Esophagus (tissue), 2 donors: ENCODE measurements at regions not wholly inside any gene's neighbourhood (a gene's known extent, or its start where the extent isn't known, plus 50 kb on each side); places are given as distances from the start of the nearest gene placed in this dataset.

Experiments
- H3K27ac ChIP-seq, 2 donors: one replicate each; pipeline ENCODE4 v1.5.1; 2013; ENCODE audit warnings: low read depth in 2 of 2, mild to moderate bottlenecking in 2 of 2, inconsistent platforms in 1 of 2, low read length in 1 of 2, moderate library complexity in 1 of 2
- H3K27me3 ChIP-seq, 2 donors: one replicate each; pipeline ENCODE4 v1.6.1; 2013; ENCODE audit warnings: low read length in 2 of 2, control low read depth in 1 of 2, mild to moderate bottlenecking in 1 of 2; ENCODE audit not compliant: insufficient read depth in 2 of 2, control insufficient read depth in 1 of 2
- H3K36me3 ChIP-seq, 2 donors: one replicate each; pipeline ENCODE4 v1.6.1; 2013; ENCODE audit warnings: low read length in 1 of 2; ENCODE audit not compliant: control insufficient read depth in 2 of 2, insufficient read depth in 2 of 2
- H3K4me1 ChIP-seq, 2 donors: one replicate each; pipeline ENCODE4 v1.6.1; 2013; ENCODE audit warnings: low read length in 1 of 2; ENCODE audit not compliant: control insufficient read depth in 2 of 2, insufficient read depth in 2 of 2
- H3K4me3 ChIP-seq, 2 donors: one replicate each; pipeline ENCODE4 v1.5.1; 2013; ENCODE audit warnings: low read length in 2 of 2, mild to moderate bottlenecking in 2 of 2, low read depth in 1 of 2, moderate library complexity in 1 of 2
- H3K9me3 ChIP-seq, 2 donors: one replicate each; pipeline ENCODE4 v1.6.1; 2013; ENCODE audit warnings: mild to moderate bottlenecking in 2 of 2, low read depth in 1 of 2, low read length in 1 of 2, moderate library complexity in 1 of 2; ENCODE audit not compliant: control insufficient read depth in 2 of 2, insufficient read depth in 1 of 2
- WGBS, 2 donors: extraction: QIAGEN DNeasy Blood & Tissue Kit; methylation state at CpG; one replicate each; pipeline ENCODE4 v1.1.7; 2013; 5-methylcytosine and 5-hydroxymethylcytosine counted together
- donor health status: healthy with polysubstance abuse.
- donor health status: Bipolar disorder and iron deficiency.

GRCh38 chr12:107986183-107986582, 142.9 kb upstream of the WSCD2 start:
- Histone ChIP-seq H3K27ac (no peak overlapping the region), H3K27me3 (no peaks in the 10 kb centered on the region), H3K4me3 (no peak overlapping the region), H3K9me3 (no peaks in the 10 kb centered on the region), H3K36me3 (no peaks in the 10 kb centered on the region), H3K4me1 (no peaks in the 10 kb centered on the region)
- WGBS, 2 donors = 61 to 69% methylated on average over 1 of the region's 1 CpG

GRCh38 chr12:107990325-107990724, 138.8 kb upstream of the WSCD2 start:
- Histone ChIP-seq H3K27ac (no peak overlapping the region), H3K27me3 (no peaks in the 10 kb centered on the region), H3K4me1 (no peaks in the 10 kb centered on the region), H3K9me3 (no peaks in the 10 kb centered on the region), H3K36me3 (no peaks in the 10 kb centered on the region), H3K4me3 (no peak overlapping the region)
- WGBS, 2 donors = 6% methylated on average over 2 of the region's 2 CpGs

- H3K4me1 ChIP-seq = no peaks in the 10 kb centered on the region
- 50 to 60% methylated on average over 2 of the region's 2 CpGs for WGBS, 2 donors
- no peaks in the 10 kb centered on the region for H3K9me3 ChIP-seq
- H3K27ac ChIP-seq = no peak overlapping the region
- H3K4me3 ChIP-seq = no peak overlapping the region
- no peaks in the 10 kb centered on the region for H3K27me3 ChIP-seq
- no peaks in the 10 kb centered on the region for H3K36me3 ChIP-seq
Measured at GRCh38 chr12:107992029-107992428, 137.1 kb upstream of the WSCD2 start.

- Histone ChIP-seq H3K36me3 (no peaks in the 10 kb centered on the region), H3K27me3 (no peaks in the 10 kb centered on the region), H3K4me1 (no peaks in the 10 kb centered on the region), H3K27ac (no peak overlapping the region), H3K4me3 (no peak overlapping the region), H3K9me3 (no peaks in the 10 kb centered on the region)
- 48% methylated on average over 4 of the region's 4 CpGs for WGBS, 2 donors
Measured at GRCh38 chr12:107992870-107993451, 136.1 kb upstream of the WSCD2 start.

GRCh38 chr12:107998863-107999262, 130.2 kb upstream of the WSCD2 start:
- H3K36me3 ChIP-seq = no peaks in the 10 kb centered on the region
- H3K27me3 ChIP-seq = no peaks in the 10 kb centered on the region
- H3K9me3 ChIP-seq = peaks cover 0 to 2% of the 10 kb centered on the region in 2 donors
- no peak overlapping the region for H3K27ac ChIP-seq
- H3K4me1 ChIP-seq = no peaks in the 10 kb centered on the region
- WGBS, 2 donors = 92 to 95% methylated on average over 4 of the region's 4 CpGs
- no peak overlapping the region for H3K4me3 ChIP-seq

GRCh38 chr12:108000111-108000510, 129.0 kb upstream of the WSCD2 start:
- 61 to 64% methylated on average over 2 of the region's 2 CpGs for WGBS, 2 donors
- peaks cover 0 to 2% of the 10 kb centered on the region in 2 donors for H3K9me3 ChIP-seq
- no peaks in the 10 kb centered on the region for H3K36me3 ChIP-seq
- no peak overlapping the region for H3K4me3 ChIP-seq
- H3K27ac ChIP-seq = no peak overlapping the region
- no peaks in the 10 kb centered on the region for H3K27me3 ChIP-seq
- no peaks in the 10 kb centered on the region for H3K4me1 ChIP-seq

- no peaks in the 10 kb centered on the region for H3K4me1 ChIP-seq
- no peaks in the 10 kb centered on the region for H3K36me3 ChIP-seq
- no peak overlapping the region for H3K27ac ChIP-seq
- H3K9me3 ChIP-seq = peaks cover 0 to 2% of the 10 kb centered on the region in 2 donors
- no peak overlapping the region for H3K4me3 ChIP-seq
- H3K27me3 ChIP-seq = peaks cover 0 to 3% of the 10 kb centered on the region in 2 donors
- WGBS, 2 donors = 0 to 9% methylated on average over 1 of the region's 1 CpG
Measured at GRCh38 chr12:108004319-108004718, 124.8 kb upstream of the WSCD2 start.

- Histone ChIP-seq H3K36me3 (no peaks in the 10 kb centered on the region), H3K4me3 (no peak overlapping the region), H3K27me3 (peaks cover 0 to 3% of the 10 kb centered on the region in 2 donors), H3K4me1 (no peaks in the 10 kb centered on the region), H3K27ac (no peak overlapping the region), H3K9me3 (no peaks in the 10 kb centered on the region)
- 88 to 89% methylated on average over 2 of the region's 2 CpGs for WGBS, 2 donors
Measured at GRCh38 chr12:108008163-108008905, 120.8 kb upstream of the WSCD2 start.

GRCh38 chr12:108009442-108010070, 119.5 kb upstream of the WSCD2 start:
- no peak overlapping the region for H3K27ac ChIP-seq
- no peaks in the 10 kb centered on the region for H3K9me3 ChIP-seq
- no peaks in the 10 kb centered on the region for H3K36me3 ChIP-seq
- WGBS, 2 donors = 52 to 53% methylated on average over 4 of the region's 4 CpGs
- no peaks in the 10 kb centered on the region for H3K4me1 ChIP-seq
- no peak overlapping the region for H3K4me3 ChIP-seq
- peaks cover 0 to 3% of the 10 kb centered on the region in 2 donors for H3K27me3 ChIP-seq
